GM10248 (cell line): ENCODE measurements at regions not wholly inside any gene's neighbourhood (a gene's known extent, or its start where the extent isn't known, plus 50 kb on each side); places are given as distances from the start of the nearest gene placed in this dataset.

ENCODE experiments used
- CTCF ChIA-PET: fragments of 300-600 bp; sonication (Branson Sonifier 250); formaldehyde crosslinking; extraction: SDS; loops from one replicate; lab custom pipeline; 2021; ENCODE audit warnings: antibody characterized with exemption; lab: Yijun Ruan, JAX
- POLR2A ChIA-PET: fragments of 350-650 bp; sonication (Branson Sonifier 250); formaldehyde crosslinking; extraction: SDS; loops from one replicate; lab custom pipeline; 2020; ENCODE audit warnings: antibody characterized with exemption; lab: Yijun Ruan, JAX
- DNase-seq: peaks from one replicate; pipeline ENCODE4 v3.0.0; 2012; ENCODE audit errors: extremely low spot score
- CTCF ChIP-seq: IDR thresholded peaks from 2 replicates; pipeline ENCODE4 v1.5.1; 2012; ENCODE audit warnings: mild to moderate bottlenecking, low read depth; ENCODE audit errors: extremely low read depth, missing control alignments, control extremely low read depth

- CTCF ChIA-PET, result no interaction called here
- POLR2A ChIA-PET, result no interaction called here
- no peak for TF ChIP-seq CTCF
- no peak for DNase-seq
Measured at GRCh38 chr9:89768650-89769071, 163.8 kb downstream of the GADD45G start.

- ChIA-PET CTCF (no interaction called here), POLR2A (no interaction called here)
- TF ChIP-seq CTCF, result no peak
- DNase-seq, result no peak
Measured at GRCh38 chr9:89770531-89771174, 165.8 kb downstream of the GADD45G start.

GRCh38 chr9:89771205-89771604 is 166.4 kb downstream of the GADD45G start:
- POLR2A ChIA-PET, result no interaction called here
- CTCF ChIA-PET, result no interaction called here
- TF ChIP-seq CTCF, result no peak
- no peak for DNase-seq

- TF ChIP-seq CTCF, result no peak
- CTCF ChIA-PET, result no interaction called here
Measured at GRCh38 chr9:89773170-89773569, 168.4 kb downstream of the GADD45G start.

GRCh38 chr9:89774858-89775370 is 170.1 kb downstream of the GADD45G start:
- ChIA-PET POLR2A (no interaction called here), CTCF (no interaction called here)
- no peak for DNase-seq
- no peak for TF ChIP-seq CTCF

More at GRCh38 chr9:89773170-89773569, 168.4 kb downstream of the GADD45G start:
- DNase-seq, result no peak
- POLR2A ChIA-PET, result no interaction called here

- CTCF ChIA-PET, result no interaction called here
- TF ChIP-seq CTCF, result no peak
- POLR2A ChIA-PET, result no interaction called here
- no peak for DNase-seq
Measured at GRCh38 chr9:89775641-89776040, 170.8 kb downstream of the GADD45G start.
